ENCODE measurements at regions not wholly inside any gene's neighbourhood (a gene's known extent, or its start where the extent isn't known, plus 50 kb on each side); places are given as distances from the start of the nearest gene placed in this dataset.

DNA sequence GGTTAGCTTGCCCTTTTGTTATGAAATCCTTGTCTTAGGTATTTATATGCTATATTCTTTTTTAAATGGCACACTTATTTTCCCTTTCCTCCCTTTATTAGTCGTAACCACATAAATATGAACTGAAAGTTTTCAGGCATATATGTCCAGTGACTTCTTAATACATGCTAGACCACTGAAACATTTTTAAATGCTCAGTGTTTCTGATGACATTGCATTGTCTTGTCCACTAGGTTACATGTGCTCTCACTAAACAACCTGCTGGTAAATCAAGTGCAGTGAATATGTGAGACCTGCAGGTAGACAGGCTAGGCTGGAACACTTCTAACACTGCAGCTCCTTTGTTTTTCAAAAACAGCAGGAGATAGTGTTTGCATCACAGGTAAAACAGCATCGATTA, 332.6 kb upstream of the DACH1 start:
- TF ChIP-seq, protein P1, sequence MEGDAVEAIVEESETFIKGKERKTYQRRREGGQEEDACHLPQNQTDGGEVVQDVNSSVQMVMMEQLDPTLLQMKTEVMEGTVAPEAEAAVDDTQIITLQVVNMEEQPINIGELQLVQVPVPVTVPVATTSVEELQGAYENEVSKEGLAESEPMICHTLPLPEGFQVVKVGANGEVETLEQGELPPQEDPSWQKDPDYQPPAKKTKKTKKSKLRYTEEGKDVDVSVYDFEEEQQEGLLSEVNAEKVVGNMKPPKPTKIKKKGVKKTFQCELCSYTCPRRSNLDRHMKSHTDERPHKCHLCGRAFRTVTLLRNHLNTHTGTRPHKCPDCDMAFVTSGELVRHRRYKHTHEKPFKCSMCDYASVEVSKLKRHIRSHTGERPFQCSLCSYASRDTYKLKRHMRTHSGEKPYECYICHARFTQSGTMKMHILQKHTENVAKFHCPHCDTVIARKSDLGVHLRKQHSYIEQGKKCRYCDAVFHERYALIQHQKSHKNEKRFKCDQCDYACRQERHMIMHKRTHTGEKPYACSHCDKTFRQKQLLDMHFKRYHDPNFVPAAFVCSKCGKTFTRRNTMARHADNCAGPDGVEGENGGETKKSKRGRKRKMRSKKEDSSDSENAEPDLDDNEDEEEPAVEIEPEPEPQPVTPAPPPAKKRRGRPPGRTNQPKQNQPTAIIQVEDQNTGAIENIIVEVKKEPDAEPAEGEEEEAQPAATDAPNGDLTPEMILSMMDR (IDR thresholded peaks at IDR 0.05) = no peak
- no peak for ATAC-seq
- no peak for DNase-seq
- Histone ChIP-seq H3K9me3 (no peaks in the 10 kb centered on the region), H3K4me3 (no peak overlapping the region), H3K36me3 (ENCODE audit: low read depth) (no peaks in the 10 kb centered on the region), H3K4me1 (ENCODE audit: low read depth) (peaks cover 7% of the 10 kb centered on the region)
- intact Hi-C loops (cut with DNase I, micrococcal nuclease) = no loop called here

DNA sequence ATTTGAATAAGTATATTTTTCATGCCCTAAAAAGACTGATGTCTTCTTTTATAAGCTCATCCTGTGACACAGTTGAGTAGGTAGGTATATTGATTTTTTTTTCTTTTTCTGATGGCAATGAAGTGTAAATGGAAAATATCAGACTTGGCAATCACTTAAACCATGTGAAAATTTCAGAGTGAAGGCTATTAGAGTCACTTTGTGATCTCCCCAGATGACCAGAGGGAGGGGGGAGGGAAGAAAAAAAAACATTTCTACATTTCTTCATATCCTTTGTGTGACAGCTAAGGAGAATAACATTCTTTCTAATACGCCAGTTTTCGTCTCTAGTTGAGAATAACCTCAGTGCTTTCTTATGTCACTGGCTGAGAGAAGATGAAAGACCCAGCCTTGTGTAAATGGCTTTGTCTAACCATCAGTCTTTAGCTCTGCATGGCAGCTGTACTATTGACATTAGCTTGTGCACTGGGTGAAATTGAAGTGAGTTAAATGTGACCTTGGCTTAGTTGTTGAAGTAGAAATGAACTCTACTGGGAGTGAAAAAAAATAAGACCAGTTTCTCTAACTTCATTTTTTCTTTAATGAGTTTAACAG, 332.1 kb upstream of the DACH1 start:
- DNase-seq (no peak), ATAC-seq (no peak)
- Histone ChIP-seq H3K36me3 (ENCODE audit: low read depth) (no peaks in the 10 kb centered on the region), H3K9me3 (no peaks in the 10 kb centered on the region), H3K4me1 (ENCODE audit: low read depth) (peaks cover 7% of the 10 kb centered on the region), H3K4me3 (no peak overlapping the region)
- intact Hi-C loops (cut with DNase I, micrococcal nuclease) = no loop called here
- TF ChIP-seq, protein P1 (IDR thresholded peaks at IDR 0.05) = no peak

DNA sequence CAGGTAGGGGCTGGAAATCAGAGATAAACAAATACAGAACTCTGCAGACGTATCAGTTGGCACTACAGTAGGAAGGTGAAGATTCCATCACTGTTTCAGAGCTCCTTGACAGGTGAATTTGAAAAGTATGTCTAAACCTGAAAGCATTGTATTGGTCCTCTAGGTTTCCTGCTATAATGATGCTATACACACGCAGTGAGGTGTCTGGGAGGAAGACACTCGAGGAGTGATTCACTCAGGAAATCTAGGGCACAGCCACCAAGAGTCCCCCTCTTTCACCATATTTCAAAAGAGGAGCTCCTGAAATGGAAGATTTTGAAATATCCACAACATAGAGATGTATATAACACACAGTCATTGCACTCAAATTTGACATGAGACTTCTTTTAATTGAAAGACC, 331.0 kb upstream of the DACH1 start:
- H3K36me3 ChIP-seq (ENCODE audit: low read depth) = no peaks in the 10 kb centered on the region
- H3K9me3 ChIP-seq = no peaks in the 10 kb centered on the region
- TF ChIP-seq, protein P1 (IDR thresholded peaks at IDR 0.05) = no peak
- peaks cover 13% of the 10 kb centered on the region for H3K4me1 ChIP-seq (ENCODE audit: low read depth)
- intact Hi-C loops (cut with DNase I, micrococcal nuclease) = no loop called here
- no peak for ATAC-seq
- no peak overlapping the region for H3K4me3 ChIP-seq
- DNase-seq = no peak

DNA sequence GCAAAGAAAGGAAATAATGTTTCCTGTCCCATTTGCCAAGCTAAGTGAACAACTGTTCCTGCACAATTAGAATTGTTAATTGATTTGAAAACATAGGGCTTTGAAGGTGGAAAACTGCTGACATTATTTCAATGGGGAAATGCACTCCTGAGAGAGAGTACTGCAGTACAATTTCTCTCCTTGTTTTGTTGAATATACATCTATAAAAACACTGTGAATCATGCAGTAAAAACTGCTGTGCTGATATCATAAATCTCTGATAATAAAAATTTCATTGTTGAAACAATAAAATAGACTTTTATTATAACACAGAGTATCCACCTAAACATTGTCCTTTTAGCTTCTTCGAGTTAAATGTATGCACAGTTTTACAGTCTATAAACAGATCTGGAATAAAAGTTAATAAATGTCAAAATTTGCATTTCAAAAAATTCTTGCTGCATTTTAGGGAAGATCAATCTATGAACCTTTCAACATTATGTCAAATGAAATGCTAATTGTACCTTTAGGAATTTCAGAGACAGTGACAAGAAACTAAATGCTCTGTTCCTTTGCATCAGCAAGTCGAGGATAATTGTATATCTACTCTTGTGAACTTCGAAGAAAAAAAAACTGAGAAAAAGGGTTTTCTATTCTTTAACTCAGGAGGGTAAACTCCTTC, 328.2 kb upstream of the DACH1 start:
- intact Hi-C loops (cut with DNase I, micrococcal nuclease) = no loop called here
- H3K9me3 ChIP-seq = no peaks in the 10 kb centered on the region
- DNase-seq (no peak), ATAC-seq (peak; percentile 90)
- no peaks in the 10 kb centered on the region for H3K36me3 ChIP-seq (ENCODE audit: low read depth)
- peaks cover 13% of the 10 kb centered on the region for H3K4me1 ChIP-seq (ENCODE audit: low read depth)
- no peak overlapping the region for H3K4me3 ChIP-seq
- TF ChIP-seq, protein P1 (IDR thresholded peaks at IDR 0.05) = no peak

DNA sequence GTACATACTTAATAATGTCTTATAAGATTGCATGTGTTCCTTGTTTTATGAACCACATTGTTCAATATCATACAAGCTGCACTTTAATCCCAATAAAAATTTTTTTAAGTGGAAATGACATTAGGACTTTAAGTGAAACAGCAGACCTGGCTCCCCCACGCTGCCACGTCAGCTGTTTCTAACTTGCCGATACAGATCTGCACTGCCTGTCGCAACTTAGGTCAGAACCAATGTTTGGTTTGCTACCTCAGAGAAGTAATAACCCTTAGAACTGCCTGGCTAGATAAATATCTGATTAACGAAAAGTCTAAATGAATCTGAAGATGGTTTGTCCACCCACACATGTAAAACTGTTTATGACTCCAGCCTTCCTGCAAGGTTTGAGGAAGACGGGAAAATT, 327.5 kb upstream of the DACH1 start:
- Histone ChIP-seq H3K4me3 (no peak overlapping the region), H3K9me3 (no peaks in the 10 kb centered on the region), H3K36me3 (ENCODE audit: low read depth) (no peaks in the 10 kb centered on the region), H3K4me1 (ENCODE audit: low read depth) (peaks cover 13% of the 10 kb centered on the region)
- ATAC-seq = peak; percentile 90
- peak; percentile 72 to 79 (median 75) for DNase-seq
- TF ChIP-seq, protein P1 (IDR thresholded peaks at IDR 0.05) = no peak
- intact Hi-C loops (cut with DNase I, micrococcal nuclease) = no loop called here

Measured in mucosa of descending colon (tissue), 3 donors.